Liver (tissue), 8 donors: ENCODE measurements at regions not wholly inside any gene's neighbourhood (a gene's known extent, or its start where the extent isn't known, plus 50 kb on each side); places are given as distances from the start of the nearest gene placed in this dataset.

Source experiments
- DNase-seq: peaks from one replicate; pipeline ENCODE4 v3.0.0-alpha.2; 2017; ENCODE audit warnings: low spot score
- H3K27ac ChIP-seq, 2 donors: one replicate each; pipeline ENCODE4 v1.7.0; 2013; ENCODE audit warnings: inconsistent platforms in 2 of 2, low read length in 2 of 2, control low read depth in 1 of 2, low read depth in 1 of 2, mild to moderate bottlenecking in 1 of 2
- H3K27me3 ChIP-seq, 4 donors: one replicate each; pipeline versions ENCODE4 v1.6.1 to v1.7.0; 2013; ENCODE audit warnings: low read length in 3 of 4, inconsistent platforms in 1 of 4, mild to moderate bottlenecking in 1 of 4, moderate library complexity in 1 of 4; ENCODE audit not compliant: control insufficient read depth in 4 of 4, insufficient read depth in 4 of 4
- H3K36me3 ChIP-seq, 4 donors: one replicate each; pipeline versions ENCODE4 v1.6.1 to v1.7.0; 2013; ENCODE audit warnings: low read length in 3 of 4, mild to moderate bottlenecking in 3 of 4, low read depth in 1 of 4, moderate library complexity in 1 of 4; ENCODE audit not compliant: control insufficient read depth in 4 of 4, insufficient read depth in 3 of 4
- H3K4me1 ChIP-seq, 4 donors: one replicate each; pipeline versions ENCODE4 v1.6.1 to v1.7.0; 2013; ENCODE audit warnings: low read length in 3 of 4, mild to moderate bottlenecking in 3 of 4, moderate library complexity in 1 of 4; ENCODE audit not compliant: control insufficient read depth in 4 of 4, insufficient read depth in 4 of 4
- H3K4me3 ChIP-seq, 3 donors: one replicate each; pipeline versions ENCODE4 v1.6.1 to v1.7.0; 2013; ENCODE audit warnings: low read length in 3 of 3, control low read depth in 1 of 3, low read depth in 1 of 3, mild to moderate bottlenecking in 1 of 3
- H3K9ac ChIP-seq, 2 donors: one replicate each; pipeline ENCODE4 v1.7.0; 2013; ENCODE audit warnings: low read length in 2 of 2, mild to moderate bottlenecking in 2 of 2, moderate library complexity in 2 of 2, control low read depth in 1 of 2, low read depth in 1 of 2
- H3K9me3 ChIP-seq, 4 donors: one replicate each; pipeline versions ENCODE4 v1.6.1 to v1.7.0; 2013; ENCODE audit warnings: low read length in 3 of 4; ENCODE audit not compliant: control insufficient read depth in 4 of 4
- FOXA1 ChIP-seq: IDR thresholded peaks from 2 replicates; pipeline ENCODE4 v1.6.1; 2016; ENCODE audit warnings: antibody characterized with exemption
- FOXA2 ChIP-seq: IDR thresholded peaks from 2 replicates; pipeline ENCODE4 v1.6.1; 2016; ENCODE audit warnings: antibody characterized with exemption
- GABPA ChIP-seq, 2 donors: IDR thresholded peaks in 1 of 2; conservative IDR thresholded peaks in 1 of 2; 2 replicates each; pipeline ENCODE4 v1.6.1; 2016; ENCODE audit warnings: antibody characterized with exemption in 2 of 2, mild to moderate bottlenecking in 1 of 2, moderate library complexity in 1 of 2
- HNF4A ChIP-seq, 2 donors: conservative IDR thresholded peaks; 2 replicates each; pipeline ENCODE4 v1.6.1; 2016; ENCODE audit warnings: antibody characterized with exemption in 2 of 2, mild to moderate bottlenecking in 2 of 2
- JUND ChIP-seq, 2 donors: IDR thresholded peaks; 2 replicates each; pipeline ENCODE4 v1.6.1; 2016; ENCODE audit warnings: antibody characterized with exemption in 2 of 2
- NR2F2 ChIP-seq: IDR thresholded peaks from 2 replicates; pipeline ENCODE4 v1.6.1; 2016; ENCODE audit warnings: antibody characterized with exemption
- RAD21 ChIP-seq, 2 donors: IDR thresholded peaks; 2 replicates each; pipeline ENCODE4 v1.6.1; 2016; ENCODE audit warnings: antibody characterized with exemption in 2 of 2, mild to moderate bottlenecking in 2 of 2
- RXRA ChIP-seq, 2 donors: IDR thresholded peaks; 2 replicates each; pipeline ENCODE4 v1.6.1; 2017 to 2018; ENCODE audit warnings: antibody characterized with exemption in 2 of 2, mild to moderate bottlenecking in 1 of 2
- SP1 ChIP-seq: IDR thresholded peaks from 2 replicates; pipeline ENCODE4 v1.6.1; 2018; ENCODE audit warnings: antibody characterized with exemption, mild to moderate bottlenecking
- TAF1 ChIP-seq: conservative IDR thresholded peaks from 2 replicates; pipeline ENCODE4 v1.6.1; 2016; ENCODE audit warnings: antibody characterized with exemption, mild to moderate bottlenecking
- YY1 ChIP-seq: IDR thresholded peaks from 2 replicates; pipeline ENCODE4 v1.6.1; 2016; ENCODE audit warnings: antibody characterized with exemption, mild to moderate bottlenecking
- WGBS: extraction: QIAGEN DNeasy Blood & Tissue Kit; methylation state at CpG from one replicate; pipeline ENCODE4 v1.1.7; 2013; 5-methylcytosine and 5-hydroxymethylcytosine counted together
- TF ChIP-seq, protein P1 (sequence below): IDR thresholded peaks from 2 replicates; pipeline ENCODE4 v1.6.1; 2016; ENCODE audit warnings: antibody characterized with exemption
- TF ChIP-seq, protein P2 (sequence below): IDR thresholded peaks from 2 replicates; pipeline ENCODE4 v1.6.1; 2016; ENCODE audit warnings: antibody characterized with exemption
- TF ChIP-seq, protein P3 (sequence below): IDR thresholded peaks from 2 replicates; pipeline ENCODE4 v1.6.1; 2016; ENCODE audit warnings: antibody characterized with exemption, mild to moderate bottlenecking
- TF ChIP-seq, protein P4 (sequence below): fragments of 150-350 bp; IDR thresholded peaks from 2 replicates; pipeline ENCODE4 v1.5.1; 2017; ENCODE audit warnings: improper control_type of control experiment, low read depth, low read length; ENCODE audit not compliant: missing input control
- TF ChIP-seq, protein P5 (sequence below): IDR thresholded peaks from 2 replicates; pipeline ENCODE4 v1.6.1; 2016; ENCODE audit warnings: antibody characterized with exemption
- donor health status: healthy.
- donor health status: healthy.
- donor health status: healthy.
- donor health status: healthy.
- donor health status: healthy.

DNA sequence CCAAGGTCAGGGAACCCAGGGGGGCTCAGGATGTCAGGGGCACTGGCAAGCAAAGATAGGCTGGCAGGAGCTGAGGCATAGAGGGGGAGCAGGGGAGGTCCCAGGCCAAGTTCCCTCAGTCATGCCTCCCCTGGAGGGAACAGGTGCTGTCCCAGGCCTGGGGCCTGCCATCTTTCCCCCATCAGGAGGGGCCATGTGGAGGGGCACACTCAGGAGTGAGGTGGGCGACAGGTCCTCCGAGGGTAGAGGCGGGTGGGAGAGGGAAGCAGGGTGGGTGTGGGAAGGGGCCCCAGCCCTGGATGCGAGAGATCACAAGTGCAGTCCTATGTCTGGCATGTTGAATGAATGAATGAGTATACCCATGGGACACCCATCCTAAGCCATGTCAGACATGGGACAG, 127.7 kb upstream of the GLI2 start:
- no peak overlapping the region for H3K9ac ChIP-seq
- H3K4me1 ChIP-seq: no peaks in the 10 kb centered on the region
- 94% methylated on average over 4 of the region's 4 CpGs for WGBS
- no peaks in the 10 kb centered on the region for H3K9me3 ChIP-seq
- DNase-seq: no peak
- no peaks in the 10 kb centered on the region for H3K27me3 ChIP-seq
- no peaks in the 10 kb centered on the region for H3K36me3 ChIP-seq
- no peak overlapping the region for H3K4me3 ChIP-seq
- no peak overlapping the region for H3K27ac ChIP-seq
- TF ChIP-seq FOXA2: no peak
- TF ChIP-seq NR2F2: no peak
- no peak for TF ChIP-seq SP1
- TF ChIP-seq, protein P1, sequence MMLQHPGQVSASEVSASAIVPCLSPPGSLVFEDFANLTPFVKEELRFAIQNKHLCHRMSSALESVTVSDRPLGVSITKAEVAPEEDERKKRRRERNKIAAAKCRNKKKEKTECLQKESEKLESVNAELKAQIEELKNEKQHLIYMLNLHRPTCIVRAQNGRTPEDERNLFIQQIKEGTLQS: no peak
- no peak for TF ChIP-seq YY1
- no peak for TF ChIP-seq JUND (IDR thresholded peaks at IDR 0.05)
- no peak for TF ChIP-seq TAF1
- TF ChIP-seq, protein P2, sequence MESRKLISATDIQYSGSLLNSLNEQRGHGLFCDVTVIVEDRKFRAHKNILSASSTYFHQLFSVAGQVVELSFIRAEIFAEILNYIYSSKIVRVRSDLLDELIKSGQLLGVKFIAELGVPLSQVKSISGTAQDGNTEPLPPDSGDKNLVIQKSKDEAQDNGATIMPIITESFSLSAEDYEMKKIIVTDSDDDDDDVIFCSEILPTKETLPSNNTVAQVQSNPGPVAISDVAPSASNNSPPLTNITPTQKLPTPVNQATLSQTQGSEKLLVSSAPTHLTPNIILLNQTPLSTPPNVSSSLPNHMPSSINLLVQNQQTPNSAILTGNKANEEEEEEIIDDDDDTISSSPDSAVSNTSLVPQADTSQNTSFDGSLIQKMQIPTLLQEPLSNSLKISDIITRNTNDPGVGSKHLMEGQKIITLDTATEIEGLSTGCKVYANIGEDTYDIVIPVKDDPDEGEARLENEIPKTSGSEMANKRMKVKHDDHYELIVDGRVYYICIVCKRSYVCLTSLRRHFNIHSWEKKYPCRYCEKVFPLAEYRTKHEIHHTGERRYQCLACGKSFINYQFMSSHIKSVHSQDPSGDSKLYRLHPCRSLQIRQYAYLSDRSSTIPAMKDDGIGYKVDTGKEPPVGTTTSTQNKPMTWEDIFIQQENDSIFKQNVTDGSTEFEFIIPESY: no peak
- TF ChIP-seq, protein P3, sequence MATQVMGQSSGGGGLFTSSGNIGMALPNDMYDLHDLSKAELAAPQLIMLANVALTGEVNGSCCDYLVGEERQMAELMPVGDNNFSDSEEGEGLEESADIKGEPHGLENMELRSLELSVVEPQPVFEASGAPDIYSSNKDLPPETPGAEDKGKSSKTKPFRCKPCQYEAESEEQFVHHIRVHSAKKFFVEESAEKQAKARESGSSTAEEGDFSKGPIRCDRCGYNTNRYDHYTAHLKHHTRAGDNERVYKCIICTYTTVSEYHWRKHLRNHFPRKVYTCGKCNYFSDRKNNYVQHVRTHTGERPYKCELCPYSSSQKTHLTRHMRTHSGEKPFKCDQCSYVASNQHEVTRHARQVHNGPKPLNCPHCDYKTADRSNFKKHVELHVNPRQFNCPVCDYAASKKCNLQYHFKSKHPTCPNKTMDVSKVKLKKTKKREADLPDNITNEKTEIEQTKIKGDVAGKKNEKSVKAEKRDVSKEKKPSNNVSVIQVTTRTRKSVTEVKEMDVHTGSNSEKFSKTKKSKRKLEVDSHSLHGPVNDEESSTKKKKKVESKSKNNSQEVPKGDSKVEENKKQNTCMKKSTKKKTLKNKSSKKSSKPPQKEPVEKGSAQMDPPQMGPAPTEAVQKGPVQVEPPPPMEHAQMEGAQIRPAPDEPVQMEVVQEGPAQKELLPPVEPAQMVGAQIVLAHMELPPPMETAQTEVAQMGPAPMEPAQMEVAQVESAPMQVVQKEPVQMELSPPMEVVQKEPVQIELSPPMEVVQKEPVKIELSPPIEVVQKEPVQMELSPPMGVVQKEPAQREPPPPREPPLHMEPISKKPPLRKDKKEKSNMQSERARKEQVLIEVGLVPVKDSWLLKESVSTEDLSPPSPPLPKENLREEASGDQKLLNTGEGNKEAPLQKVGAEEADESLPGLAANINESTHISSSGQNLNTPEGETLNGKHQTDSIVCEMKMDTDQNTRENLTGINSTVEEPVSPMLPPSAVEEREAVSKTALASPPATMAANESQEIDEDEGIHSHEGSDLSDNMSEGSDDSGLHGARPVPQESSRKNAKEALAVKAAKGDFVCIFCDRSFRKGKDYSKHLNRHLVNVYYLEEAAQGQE: no peak
- TF ChIP-seq HNF4A (conservative IDR thresholded peaks at IDR 0.05): no peak
- TF ChIP-seq, protein P4, sequence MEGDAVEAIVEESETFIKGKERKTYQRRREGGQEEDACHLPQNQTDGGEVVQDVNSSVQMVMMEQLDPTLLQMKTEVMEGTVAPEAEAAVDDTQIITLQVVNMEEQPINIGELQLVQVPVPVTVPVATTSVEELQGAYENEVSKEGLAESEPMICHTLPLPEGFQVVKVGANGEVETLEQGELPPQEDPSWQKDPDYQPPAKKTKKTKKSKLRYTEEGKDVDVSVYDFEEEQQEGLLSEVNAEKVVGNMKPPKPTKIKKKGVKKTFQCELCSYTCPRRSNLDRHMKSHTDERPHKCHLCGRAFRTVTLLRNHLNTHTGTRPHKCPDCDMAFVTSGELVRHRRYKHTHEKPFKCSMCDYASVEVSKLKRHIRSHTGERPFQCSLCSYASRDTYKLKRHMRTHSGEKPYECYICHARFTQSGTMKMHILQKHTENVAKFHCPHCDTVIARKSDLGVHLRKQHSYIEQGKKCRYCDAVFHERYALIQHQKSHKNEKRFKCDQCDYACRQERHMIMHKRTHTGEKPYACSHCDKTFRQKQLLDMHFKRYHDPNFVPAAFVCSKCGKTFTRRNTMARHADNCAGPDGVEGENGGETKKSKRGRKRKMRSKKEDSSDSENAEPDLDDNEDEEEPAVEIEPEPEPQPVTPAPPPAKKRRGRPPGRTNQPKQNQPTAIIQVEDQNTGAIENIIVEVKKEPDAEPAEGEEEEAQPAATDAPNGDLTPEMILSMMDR: no peak
- TF ChIP-seq, protein P5, sequence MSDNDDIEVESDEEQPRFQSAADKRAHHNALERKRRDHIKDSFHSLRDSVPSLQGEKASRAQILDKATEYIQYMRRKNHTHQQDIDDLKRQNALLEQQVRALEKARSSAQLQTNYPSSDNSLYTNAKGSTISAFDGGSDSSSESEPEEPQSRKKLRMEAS: no peak
- TF ChIP-seq RXRA (IDR thresholded peaks at IDR 0.05): no peak
- TF ChIP-seq RAD21 (IDR thresholded peaks at IDR 0.05): no peak
- TF ChIP-seq FOXA1: no peak
- TF ChIP-seq GABPA (IDR thresholded peaks at IDR 0.05 in 1 of 2, conservative IDR thresholded peaks at IDR 0.05 in 1 of 2): no peak

DNA sequence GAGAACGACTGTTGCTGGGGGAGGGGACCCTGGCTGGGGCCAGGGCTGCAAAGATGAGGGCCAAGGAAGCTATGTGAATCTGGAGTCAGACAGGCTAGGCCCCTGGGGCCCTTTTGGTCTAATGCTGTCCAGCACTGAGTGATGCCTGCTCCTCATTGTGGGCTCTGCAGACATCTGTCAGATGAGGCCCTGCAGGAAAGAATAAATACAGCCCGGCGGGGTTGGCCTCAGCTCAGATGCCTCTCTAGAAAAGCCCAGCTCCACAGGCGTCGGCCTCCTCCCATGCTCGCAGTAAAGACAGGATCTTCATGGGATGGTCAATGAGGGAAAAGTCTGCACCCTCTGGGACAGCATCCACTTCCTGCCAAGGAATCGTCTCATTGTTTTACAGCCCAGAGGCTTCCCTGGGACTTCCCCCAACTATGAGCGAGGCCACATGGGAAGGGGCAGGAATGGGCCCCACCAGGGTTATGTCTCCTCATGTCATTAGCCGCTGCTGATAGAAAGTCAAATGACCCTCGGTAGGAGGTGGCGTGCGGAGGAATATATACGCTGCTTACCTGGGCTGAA, 125.8 kb upstream of the GLI2 start:
- no peak for DNase-seq
- H3K27me3 ChIP-seq: no peaks in the 10 kb centered on the region
- H3K27ac ChIP-seq: no peak overlapping the region
- no peaks in the 10 kb centered on the region for H3K36me3 ChIP-seq
- no peak overlapping the region for H3K4me3 ChIP-seq
- no peak overlapping the region for H3K9ac ChIP-seq
- 85% methylated on average over 13 of the region's 13 CpGs for WGBS
- H3K9me3 ChIP-seq: no peaks in the 10 kb centered on the region
- no peaks in the 10 kb centered on the region for H3K4me1 ChIP-seq
- TF ChIP-seq TAF1: no peak
- TF ChIP-seq YY1: no peak
- no peak for TF ChIP-seq FOXA1
- no peak for TF ChIP-seq RXRA (IDR thresholded peaks at IDR 0.05)
- TF ChIP-seq, protein P2: no peak
- no peak for TF ChIP-seq GABPA (IDR thresholded peaks at IDR 0.05 in 1 of 2, conservative IDR thresholded peaks at IDR 0.05 in 1 of 2)
- TF ChIP-seq, protein P3: no peak
- TF ChIP-seq, protein P1: no peak
- no peak for TF ChIP-seq JUND (IDR thresholded peaks at IDR 0.05)
- TF ChIP-seq RAD21 (IDR thresholded peaks at IDR 0.05): no peak
- TF ChIP-seq, protein P5: no peak
